GM23338 (cell line): ENCODE measurements at regions not wholly inside any gene's neighbourhood (a gene's known extent, or its start where the extent isn't known, plus 50 kb on each side); places are given as distances from the start of the nearest gene placed in this dataset.

Experiments used
- ATAC-seq: fragments of 200-7000 bp; cut with Tn5 transposase; 3 replicates; pipeline ENCODE4 v1.9.1; 2020
- DNase-seq: peaks from one replicate; pipeline ENCODE4 v3.0.0-alpha.2; 2015; ENCODE audit warnings: low spot score
- H2AFZ ChIP-seq: fragments of 200-600 bp; sonication (generic); 2 replicates; pipeline ENCODE4 v1.8.0; 2016; ENCODE audit warnings: antibody characterized with exemption, mild to moderate bottlenecking, moderate library complexity
- H3F3A ChIP-seq: fragments of 200-600 bp; sonication (generic); replicated peaks from 2 replicates; pipeline ENCODE4 v1.8.0; 2017; ENCODE audit warnings: antibody characterized with exemption, mixed run types, low read depth
- H3K27ac ChIP-seq: fragments of 200-600 bp; sonication (generic); 2 replicates; pipeline ENCODE4 v1.6.1; 2016; ENCODE audit warnings: low read depth
- H3K27me3 ChIP-seq: fragments of 200-600 bp; sonication (generic); 2 replicates; pipeline ENCODE4 v1.8.0; 2016; ENCODE audit warnings: mild to moderate bottlenecking, mixed run types, moderate library complexity; ENCODE audit not compliant: insufficient read depth
- H3K36me3 ChIP-seq: fragments of 200-600 bp; sonication (generic); 2 replicates; pipeline ENCODE4 v1.8.0; 2016; ENCODE audit warnings: mild to moderate bottlenecking; ENCODE audit not compliant: insufficient read depth
- H3K4me1 ChIP-seq: fragments of 200-600 bp; sonication (generic); 2 replicates; pipeline ENCODE4 v1.8.0; 2016; ENCODE audit warnings: mild to moderate bottlenecking, moderate library complexity; ENCODE audit not compliant: insufficient read depth
- H3K4me2 ChIP-seq: fragments of 200-600 bp; sonication (generic); 2 replicates; pipeline ENCODE4 v1.7.1; 2017; ENCODE audit warnings: mixed run types
- H3K4me3 ChIP-seq: fragments of 200-600 bp; sonication (generic); 2 replicates; pipeline ENCODE4 v1.6.1; 2016; ENCODE audit warnings: mixed run types
- H3K79me2 ChIP-seq: fragments of 200-600 bp; sonication (generic); replicated peaks from 2 replicates; pipeline ENCODE4 v1.8.0; 2017; ENCODE audit warnings: mild to moderate bottlenecking; ENCODE audit not compliant: insufficient read depth
- H3K9me2 ChIP-seq: fragments of 200-600 bp; sonication (generic); 2 replicates; pipeline ENCODE4 v1.8.0; 2017; ENCODE audit not compliant: insufficient read depth
- H4K20me1 ChIP-seq: fragments of 200-600 bp; sonication (generic); replicated peaks from 2 replicates; pipeline ENCODE4 v1.8.0; 2017; ENCODE audit warnings: mild to moderate bottlenecking; ENCODE audit not compliant: insufficient read depth
- H3K27ac Mint-ChIP-seq: 2 replicates; pipeline ENCODE4 v1.8.0; 2020; ENCODE audit warnings: inconsistent platforms, mild to moderate bottlenecking, moderate library complexity, mixed read lengths
- H3K27me3 Mint-ChIP-seq: 3 replicates; pipeline ENCODE4 v1.8.0; 2022; ENCODE audit warnings: low read depth, mild to moderate bottlenecking, moderate library complexity, mixed read lengths, inconsistent platforms; ENCODE audit not compliant: insufficient read depth, poor library complexity
- H3K36me3 Mint-ChIP-seq: 3 replicates; pipeline ENCODE4 v1.8.0; 2021; ENCODE audit warnings: low read depth, mild to moderate bottlenecking, inconsistent platforms, moderate library complexity, mixed read lengths
- H3K4me1 Mint-ChIP-seq: 3 replicates; pipeline ENCODE4 v1.8.0; 2020; ENCODE audit warnings: mild to moderate bottlenecking, inconsistent platforms, mixed read lengths
- H3K4me3 Mint-ChIP-seq: 3 replicates; pipeline ENCODE4 v1.8.0; 2021; ENCODE audit warnings: moderate library complexity, mild to moderate bottlenecking, inconsistent platforms, mixed read lengths
- H3K9me3 Mint-ChIP-seq: 3 replicates; pipeline ENCODE4 v1.8.0; 2020; ENCODE audit warnings: moderate library complexity, mild to moderate bottlenecking, inconsistent platforms, mixed read lengths
- JUNB ChIP-seq: IDR thresholded peaks from one replicate; pipeline ENCODE4 v1.6.1; 2016; ENCODE audit warnings: antibody characterized with exemption; ENCODE audit not compliant: unreplicated experiment
- NANOG ChIP-seq: IDR thresholded peaks from 2 replicates; pipeline ENCODE4 v1.6.1; 2016; ENCODE audit warnings: antibody characterized with exemption, borderline replicate concordance
- POLR2AphosphoS5 ChIP-seq: IDR thresholded peaks from 2 replicates; pipeline ENCODE4 v1.6.1; 2016; ENCODE audit warnings: antibody characterized with exemption, low read depth
- ZNF114 ChIP-seq: fragments of 250-450 bp; sonication (Bioruptor Pico); IDR thresholded peaks from 2 replicates; pipeline ENCODE4 v1.5.0; 2020; ENCODE audit warnings: mild to moderate bottlenecking, moderate library complexity
- TF ChIP-seq, protein P1 (sequence below), 2 experiments: fragments of 200-600 bp in 1 of 2; sonication (generic) in 1 of 2; conservative IDR thresholded peaks; 2 replicates each; pipeline versions ENCODE4 v1.5.1 to v1.6.1; 2016 to 2017; ENCODE audit warnings: antibody characterized with exemption in 2 of 2, low read depth in 2 of 2, mild to moderate bottlenecking in 2 of 2, moderate library complexity in 1 of 2
- TF ChIP-seq, protein P2 (sequence below): IDR thresholded peaks from one replicate; pipeline ENCODE4 v1.6.1; 2018; ENCODE audit warnings: antibody characterized with exemption; ENCODE audit not compliant: unreplicated experiment

DNA sequence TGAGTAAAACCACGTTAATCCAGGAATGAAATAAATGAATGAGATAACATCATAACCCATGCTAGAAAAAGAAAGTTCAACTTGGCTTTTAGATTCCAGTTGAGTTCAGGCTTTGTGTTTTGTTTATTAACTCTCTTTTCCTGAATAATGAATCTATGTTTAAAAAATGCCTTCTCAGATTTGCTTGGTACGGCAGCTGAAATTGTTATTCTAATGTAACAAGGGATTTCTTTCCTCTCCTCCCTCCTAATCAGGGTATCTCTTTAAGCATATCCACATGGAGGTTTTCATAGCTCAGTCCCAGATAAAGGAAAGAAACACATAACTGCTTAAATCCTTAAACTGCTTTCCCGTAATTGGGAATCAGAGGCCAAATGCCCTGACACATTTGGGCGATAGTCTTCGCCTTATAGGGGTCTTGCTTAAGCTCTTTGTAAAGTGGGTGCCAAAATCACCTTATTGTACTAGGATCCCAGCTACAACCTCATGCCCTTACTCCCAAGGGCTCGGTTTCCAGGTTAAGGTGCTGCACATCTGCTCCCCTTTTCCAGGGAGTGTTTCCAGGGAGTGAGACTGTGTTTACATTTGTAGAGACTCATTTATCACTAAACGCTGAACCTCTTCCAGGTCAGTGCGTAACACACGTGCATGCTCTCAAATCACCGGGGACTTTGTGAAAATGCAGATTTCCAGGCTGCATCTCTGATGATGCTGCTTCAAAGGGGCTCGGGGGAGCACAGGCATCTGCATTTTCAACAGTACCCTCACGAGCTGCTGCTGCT is 142.8 kb upstream of the FOXF1 start:
- no peaks in the 10 kb centered on the region for H4K20me1 ChIP-seq
- TF ChIP-seq ZNF114 (no peak), NANOG (no peak), JUNB (no peak)
- TF ChIP-seq, protein P1, sequence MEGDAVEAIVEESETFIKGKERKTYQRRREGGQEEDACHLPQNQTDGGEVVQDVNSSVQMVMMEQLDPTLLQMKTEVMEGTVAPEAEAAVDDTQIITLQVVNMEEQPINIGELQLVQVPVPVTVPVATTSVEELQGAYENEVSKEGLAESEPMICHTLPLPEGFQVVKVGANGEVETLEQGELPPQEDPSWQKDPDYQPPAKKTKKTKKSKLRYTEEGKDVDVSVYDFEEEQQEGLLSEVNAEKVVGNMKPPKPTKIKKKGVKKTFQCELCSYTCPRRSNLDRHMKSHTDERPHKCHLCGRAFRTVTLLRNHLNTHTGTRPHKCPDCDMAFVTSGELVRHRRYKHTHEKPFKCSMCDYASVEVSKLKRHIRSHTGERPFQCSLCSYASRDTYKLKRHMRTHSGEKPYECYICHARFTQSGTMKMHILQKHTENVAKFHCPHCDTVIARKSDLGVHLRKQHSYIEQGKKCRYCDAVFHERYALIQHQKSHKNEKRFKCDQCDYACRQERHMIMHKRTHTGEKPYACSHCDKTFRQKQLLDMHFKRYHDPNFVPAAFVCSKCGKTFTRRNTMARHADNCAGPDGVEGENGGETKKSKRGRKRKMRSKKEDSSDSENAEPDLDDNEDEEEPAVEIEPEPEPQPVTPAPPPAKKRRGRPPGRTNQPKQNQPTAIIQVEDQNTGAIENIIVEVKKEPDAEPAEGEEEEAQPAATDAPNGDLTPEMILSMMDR (conservative IDR thresholded peaks at IDR 0.05; ENCODE audit: low read depth in 2 of 2): no peak
- TF ChIP-seq, protein P2, sequence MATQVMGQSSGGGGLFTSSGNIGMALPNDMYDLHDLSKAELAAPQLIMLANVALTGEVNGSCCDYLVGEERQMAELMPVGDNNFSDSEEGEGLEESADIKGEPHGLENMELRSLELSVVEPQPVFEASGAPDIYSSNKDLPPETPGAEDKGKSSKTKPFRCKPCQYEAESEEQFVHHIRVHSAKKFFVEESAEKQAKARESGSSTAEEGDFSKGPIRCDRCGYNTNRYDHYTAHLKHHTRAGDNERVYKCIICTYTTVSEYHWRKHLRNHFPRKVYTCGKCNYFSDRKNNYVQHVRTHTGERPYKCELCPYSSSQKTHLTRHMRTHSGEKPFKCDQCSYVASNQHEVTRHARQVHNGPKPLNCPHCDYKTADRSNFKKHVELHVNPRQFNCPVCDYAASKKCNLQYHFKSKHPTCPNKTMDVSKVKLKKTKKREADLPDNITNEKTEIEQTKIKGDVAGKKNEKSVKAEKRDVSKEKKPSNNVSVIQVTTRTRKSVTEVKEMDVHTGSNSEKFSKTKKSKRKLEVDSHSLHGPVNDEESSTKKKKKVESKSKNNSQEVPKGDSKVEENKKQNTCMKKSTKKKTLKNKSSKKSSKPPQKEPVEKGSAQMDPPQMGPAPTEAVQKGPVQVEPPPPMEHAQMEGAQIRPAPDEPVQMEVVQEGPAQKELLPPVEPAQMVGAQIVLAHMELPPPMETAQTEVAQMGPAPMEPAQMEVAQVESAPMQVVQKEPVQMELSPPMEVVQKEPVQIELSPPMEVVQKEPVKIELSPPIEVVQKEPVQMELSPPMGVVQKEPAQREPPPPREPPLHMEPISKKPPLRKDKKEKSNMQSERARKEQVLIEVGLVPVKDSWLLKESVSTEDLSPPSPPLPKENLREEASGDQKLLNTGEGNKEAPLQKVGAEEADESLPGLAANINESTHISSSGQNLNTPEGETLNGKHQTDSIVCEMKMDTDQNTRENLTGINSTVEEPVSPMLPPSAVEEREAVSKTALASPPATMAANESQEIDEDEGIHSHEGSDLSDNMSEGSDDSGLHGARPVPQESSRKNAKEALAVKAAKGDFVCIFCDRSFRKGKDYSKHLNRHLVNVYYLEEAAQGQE: no peak
- H3K27me3 ChIP-seq: no peaks in the 10 kb centered on the region
- H3F3A ChIP-seq: no peaks in the 10 kb centered on the region
- H3K4me1 ChIP-seq: peaks cover 18% of the 10 kb centered on the region
- DNase-seq (no peak), ATAC-seq (no peak)
- H3K4me3 ChIP-seq: no peak overlapping the region
- Mint-ChIP-seq H3K9me3 (0 out of 3 replicates have a peak, but pooled peaks cover under 1% of the 10 kb centered on the region), H3K36me3 (no peaks in the 10 kb centered on the region), H3K27ac (no peak overlapping the region), H3K4me3 (no peak overlapping the region), H3K4me1 (peaks cover 37% of the 10 kb centered on the region), H3K27me3 (peaks cover 5% of the 10 kb centered on the region)
- peak overlapping the region; percentile 94 for H2AFZ ChIP-seq
- H3K79me2 ChIP-seq: no peaks in the 10 kb centered on the region
- H3K9me2 ChIP-seq: no peaks in the 10 kb centered on the region
- no peak overlapping the region for H3K27ac ChIP-seq
- peak overlapping the region; percentile 13; the same call in 1 of the 2 replicates for H3K4me2 ChIP-seq
- no peaks in the 10 kb centered on the region for H3K36me3 ChIP-seq

DNA sequence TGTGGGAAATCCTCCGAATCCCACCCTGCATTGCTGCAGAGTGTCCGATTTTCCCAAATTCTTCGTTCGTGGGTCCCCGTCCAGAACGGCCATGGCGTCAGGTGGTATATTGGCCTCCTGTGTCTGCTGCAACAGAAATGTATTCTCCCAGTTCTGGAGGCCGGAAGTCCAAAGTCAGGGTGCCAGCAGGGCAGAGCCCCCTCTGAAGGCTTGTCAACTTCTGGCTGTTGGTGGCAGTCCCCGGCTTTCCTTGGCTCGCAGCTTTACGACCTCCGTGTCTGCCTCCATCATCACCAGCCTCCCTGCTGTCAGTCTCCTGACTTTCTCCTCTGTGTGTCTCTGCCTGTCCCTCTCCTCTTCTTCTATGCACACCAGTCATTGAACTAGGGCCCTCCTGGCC is 142.1 kb upstream of the FOXF1 start:
- Histone ChIP-seq H3K36me3 (no peaks in the 10 kb centered on the region), H3K27me3 (no peaks in the 10 kb centered on the region), H3K9me2 (no peaks in the 10 kb centered on the region), H3K4me1 (peaks cover 18% of the 10 kb centered on the region), H2AFZ (no peak overlapping the region; the same call in 1 of the 2 replicates), H3K27ac (no peak overlapping the region), H4K20me1 (no peaks in the 10 kb centered on the region), H3K4me2 (0 out of 2 replicates have a peak overlapping the region, but pooled peaks have one; percentile 13), H3K79me2 (no peaks in the 10 kb centered on the region), H3K4me3 (no peak overlapping the region), H3F3A (no peaks in the 10 kb centered on the region)
- Mint-ChIP-seq H3K27ac (no peak overlapping the region), H3K27me3 (peaks cover 10% of the 10 kb centered on the region), H3K4me1 (peaks cover 34% of the 10 kb centered on the region), H3K36me3 (no peaks in the 10 kb centered on the region), H3K9me3 (no peaks in the 10 kb centered on the region; the same call in 2 of the 3 replicates), H3K4me3 (no peak overlapping the region)
- DNase-seq: no peak
- no peak for ATAC-seq
- TF ChIP-seq, protein P2: no peak
- no peak for TF ChIP-seq POLR2AphosphoS5
